Neural progenitor cell (in vitro differentiated cells): ENCODE measurements at regions not wholly inside any gene's neighbourhood (a gene's known extent, or its start where the extent isn't known, plus 50 kb on each side); places are given as distances from the start of the nearest gene placed in this dataset.

Source experiments
- DNase-seq: peaks from one replicate; pipeline ENCODE4 v3.0.0-alpha.2; 2016; ENCODE audit warnings: low spot score
- H2AFZ ChIP-seq: fragments of 200-600 bp; sonication (generic); replicated peaks from 2 replicates; pipeline ENCODE4 v1.6.1; 2016; ENCODE audit warnings: antibody characterized with exemption
- H3F3A ChIP-seq: fragments of 200-600 bp; sonication (generic); 2 replicates; pipeline ENCODE4 v1.6.1; 2016; ENCODE audit warnings: antibody characterized with exemption, low read depth
- H3K27ac ChIP-seq: fragments of 200-600 bp; sonication (generic); 2 replicates; pipeline ENCODE4 v1.5.1; 2016; ENCODE audit warnings: mild to moderate bottlenecking
- H3K27me3 ChIP-seq: fragments of 200-600 bp; sonication (generic); 2 replicates; pipeline ENCODE4 v1.6.1; 2016; ENCODE audit warnings: mild to moderate bottlenecking, moderate library complexity
- H3K36me3 ChIP-seq: fragments of 200-600 bp; sonication (generic); 2 replicates; pipeline ENCODE4 v1.5.1; 2016
- H3K4me1 ChIP-seq: fragments of 200-600 bp; sonication (generic); 2 replicates; pipeline ENCODE4 v1.6.1; 2016; ENCODE audit warnings: mixed run types
- H3K4me2 ChIP-seq: fragments of 200-600 bp; sonication (generic); 2 replicates; pipeline ENCODE4 v1.6.1; 2016
- H3K4me3 ChIP-seq: fragments of 200-600 bp; sonication (generic); 2 replicates; pipeline ENCODE4 v1.5.1; 2016
- H3K79me2 ChIP-seq: fragments of 200-600 bp; sonication (generic); 2 replicates; pipeline ENCODE4 v1.6.1; 2016; ENCODE audit warnings: low read depth
- H3K9ac ChIP-seq: fragments of 200-600 bp; sonication (generic); 2 replicates; pipeline ENCODE4 v1.6.1; 2016
- H3K9me3 ChIP-seq: fragments of 200-600 bp; sonication (generic); 2 replicates; pipeline ENCODE4 v1.5.1; 2016; ENCODE audit warnings: low read depth
- H4K20me1 ChIP-seq: fragments of 200-600 bp; sonication (generic); 2 replicates; pipeline ENCODE4 v1.6.1; 2016; ENCODE audit warnings: low read depth
- H3K27ac Mint-ChIP-seq: 3 replicates; pipeline ENCODE4 v1.8.0; 2021; ENCODE audit warnings: mixed read lengths
- H3K27me3 Mint-ChIP-seq: 2 replicates; pipeline ENCODE4 v1.8.0; 2022; ENCODE audit warnings: low read depth, mild to moderate bottlenecking, inconsistent platforms, moderate library complexity, mixed read lengths; ENCODE audit not compliant: insufficient read depth
- H3K36me3 Mint-ChIP-seq: 3 replicates; pipeline ENCODE4 v1.8.0; 2021; ENCODE audit warnings: mixed read lengths
- H3K4me1 Mint-ChIP-seq: 3 replicates; pipeline ENCODE4 v1.8.0; 2021; ENCODE audit warnings: mixed read lengths
- H3K4me3 Mint-ChIP-seq: 3 replicates; pipeline ENCODE4 v1.8.0; 2021; ENCODE audit warnings: mild to moderate bottlenecking, moderate library complexity, mixed read lengths
- H3K9me3 Mint-ChIP-seq: 3 replicates; pipeline ENCODE4 v1.8.0; 2020; ENCODE audit warnings: mixed read lengths
- CTCF ChIP-seq: fragments of 200-600 bp; sonication (generic); IDR thresholded peaks from 2 replicates; pipeline ENCODE4 v1.5.1; 2017; ENCODE audit warnings: antibody characterized with exemption, mild to moderate bottlenecking
- EZH2 ChIP-seq: fragments of 200-600 bp; sonication (generic); IDR thresholded peaks from 2 replicates; pipeline ENCODE4 v1.6.1; 2017; ENCODE audit warnings: antibody characterized with exemption, mild to moderate bottlenecking, moderate library complexity
- EZH2phosphoT487 ChIP-seq: fragments of 200-600 bp; sonication (generic); IDR thresholded peaks from 2 replicates; pipeline ENCODE4 v1.6.1; 2017; ENCODE audit warnings: antibody characterized with exemption

DNA sequence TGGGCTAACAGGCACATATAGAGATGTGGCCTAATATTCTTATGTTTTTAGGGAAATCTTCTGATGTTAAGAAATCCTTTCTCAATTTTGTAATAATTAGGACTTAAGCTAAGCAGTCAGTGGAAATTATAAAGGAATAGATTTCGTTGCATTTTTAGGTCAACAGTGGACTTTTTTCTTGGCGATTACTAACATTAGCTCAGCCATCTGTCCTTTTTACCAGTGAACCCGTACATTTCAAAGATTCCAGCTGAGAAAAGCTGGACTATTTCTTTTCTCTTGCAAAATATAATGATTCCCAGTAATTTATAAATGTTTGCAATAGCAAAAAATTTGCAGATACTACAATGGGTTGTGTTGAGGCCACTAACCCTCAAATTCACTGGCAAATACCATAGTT is 54.9 kb upstream of the CA10 start:
- Histone ChIP-seq H3K9me3 (no peaks in the 10 kb centered on the region), H3K4me3 (no peak overlapping the region), H3K4me2 (no peak overlapping the region), H3K4me1 (no peaks in the 10 kb centered on the region), H3K79me2 (no peaks in the 10 kb centered on the region), H3K27ac (no peak overlapping the region), H3K36me3 (no peaks in the 10 kb centered on the region), H3K9ac (no peak overlapping the region), H3F3A (no peaks in the 10 kb centered on the region), H3K27me3 (no peaks in the 10 kb centered on the region), H4K20me1 (no peaks in the 10 kb centered on the region), H2AFZ (no peak overlapping the region)
- H3K36me3 Mint-ChIP-seq = no peaks in the 10 kb centered on the region
- no peak overlapping the region for H3K27ac Mint-ChIP-seq
- H3K9me3 Mint-ChIP-seq = no peaks in the 10 kb centered on the region
- no peak for DNase-seq
- H3K4me1 Mint-ChIP-seq = no peaks in the 10 kb centered on the region
- H3K4me3 Mint-ChIP-seq = no peak overlapping the region
- peaks cover 4% of the 10 kb centered on the region for H3K27me3 Mint-ChIP-seq
- TF ChIP-seq CTCF = no peak
- no peak for TF ChIP-seq EZH2
- TF ChIP-seq EZH2phosphoT487 = no peak

- Mint-ChIP-seq H3K36me3 (no peaks in the 10 kb centered on the region), H3K27me3 (peaks cover 4% of the 10 kb centered on the region), H3K4me1 (no peaks in the 10 kb centered on the region), H3K9me3 (no peaks in the 10 kb centered on the region), H3K27ac (no peak overlapping the region), H3K4me3 (no peak overlapping the region)
- DNase-seq = no peak
- H3K27me3 ChIP-seq = no peaks in the 10 kb centered on the region
- no peak overlapping the region for H3K27ac ChIP-seq
- H3K9me3 ChIP-seq = no peaks in the 10 kb centered on the region
- H3K79me2 ChIP-seq = no peaks in the 10 kb centered on the region
- no peak overlapping the region for H3K4me3 ChIP-seq
- H4K20me1 ChIP-seq = no peaks in the 10 kb centered on the region
- no peaks in the 10 kb centered on the region for H3K4me1 ChIP-seq
- no peak overlapping the region for H3K9ac ChIP-seq
- no peaks in the 10 kb centered on the region for H3K36me3 ChIP-seq
- no peak for TF ChIP-seq EZH2phosphoT487
- no peak for TF ChIP-seq CTCF
- no peak for TF ChIP-seq EZH2
- H2AFZ ChIP-seq = no peak overlapping the region
- H3K4me2 ChIP-seq = no peak overlapping the region
- no peaks in the 10 kb centered on the region for H3F3A ChIP-seq
Observed at GRCh38 chr17:52212851-52213250, 54.3 kb upstream of the CA10 start.

- TF ChIP-seq CTCF = no peak
- TF ChIP-seq EZH2 = no peak
- TF ChIP-seq EZH2phosphoT487 = no peak
Observed at GRCh38 chr17:52209507-52209906, 51.0 kb upstream of the CA10 start.

More at GRCh38 chr17:52209507-52209906, 51.0 kb upstream of the CA10 start:
- Histone ChIP-seq H3K4me2 (no peak overlapping the region), H2AFZ (no peak overlapping the region), H3K4me1 (no peaks in the 10 kb centered on the region), H3K36me3 (no peaks in the 10 kb centered on the region), H3K9ac (no peak overlapping the region), H3K79me2 (no peaks in the 10 kb centered on the region), H3K27ac (no peak overlapping the region), H4K20me1 (no peaks in the 10 kb centered on the region), H3K4me3 (no peak overlapping the region), H3K27me3 (no peaks in the 10 kb centered on the region), H3K9me3 (no peaks in the 10 kb centered on the region), H3F3A (no peaks in the 10 kb centered on the region)
- Mint-ChIP-seq H3K36me3 (no peaks in the 10 kb centered on the region), H3K27me3 (peaks cover 3% of the 10 kb centered on the region), H3K4me3 (no peak overlapping the region), H3K4me1 (no peaks in the 10 kb centered on the region), H3K9me3 (no peaks in the 10 kb centered on the region), H3K27ac (no peak overlapping the region)
- no peak for DNase-seq
